LNCaP clone FGC (cell line): ENCODE measurements at regions not wholly inside any gene's neighbourhood (a gene's known extent, or its start where the extent isn't known, plus 50 kb on each side); places are given as distances from the start of the nearest gene placed in this dataset.

Experiments
- DNase-seq: peaks from one replicate; pipeline ENCODE4 v3.0.0-alpha.2; 2011; ENCODE audit warnings: low read depth
- H3K4me3 ChIP-seq: 2 replicates; pipeline ENCODE4 v1.5.1; 2011; ENCODE audit warnings: mild to moderate bottlenecking, low read depth, low read length, control low read depth
- CTCF ChIP-seq: IDR thresholded peaks from 2 replicates; pipeline ENCODE4 v1.5.1; 2012; ENCODE audit warnings: mild to moderate bottlenecking; ENCODE audit not compliant: control insufficient read depth, insufficient read depth; ENCODE audit errors: extremely low read depth

GRCh38 chr19:30718014-30718413, 345.8 kb downstream of the ZNF536 start:
- no peak overlapping the region for H3K4me3 ChIP-seq
- no peak for TF ChIP-seq CTCF
- DNase-seq = no peak

GRCh38 chr19:30717381-30717780, 345.2 kb downstream of the ZNF536 start:
- DNase-seq = no peak
- TF ChIP-seq CTCF = no peak
- H3K4me3 ChIP-seq = no peak overlapping the region

- no peak for DNase-seq
- no peak for TF ChIP-seq CTCF
- H3K4me3 ChIP-seq = no peak overlapping the region
These were observed 340.5 kb downstream of the ZNF536 start for GRCh38 chr19:30712431-30713337.

- DNase-seq = no peak
- no peak for TF ChIP-seq CTCF
- H3K4me3 ChIP-seq = no peak overlapping the region
These were observed 339.6 kb downstream of the ZNF536 start for GRCh38 chr19:30711826-30712225.

GRCh38 chr19:30711296-30711695, 339.1 kb downstream of the ZNF536 start:
- no peak for DNase-seq
- no peak for TF ChIP-seq CTCF
- no peak overlapping the region for H3K4me3 ChIP-seq

GRCh38 chr19:30710721-30711120, 338.5 kb downstream of the ZNF536 start:
- no peak overlapping the region for H3K4me3 ChIP-seq
- DNase-seq = no peak
- TF ChIP-seq CTCF = no peak
